22Rv1 (cell line): ENCODE measurements at regions not wholly inside any gene's neighbourhood (a gene's known extent, or its start where the extent isn't known, plus 50 kb on each side); places are given as distances from the start of the nearest gene placed in this dataset.

Experiments used
- H3K27ac ChIP-seq: fragments of 450-650 bp; 2 replicates; pipeline ENCODE4 v1.5.1; 2017
- ZFX ChIP-seq: fragments of 450-650 bp; IDR thresholded peaks from 2 replicates; pipeline ENCODE4 v1.6.1; 2017; ENCODE audit warnings: antibody characterized with exemption, borderline replicate concordance
- TF ChIP-seq, protein P1 (sequence below): fragments of 450-650 bp; IDR thresholded peaks from 2 replicates; pipeline ENCODE4 v1.5.1; 2017; ENCODE audit warnings: mild to moderate bottlenecking

- TF ChIP-seq, protein P1, sequence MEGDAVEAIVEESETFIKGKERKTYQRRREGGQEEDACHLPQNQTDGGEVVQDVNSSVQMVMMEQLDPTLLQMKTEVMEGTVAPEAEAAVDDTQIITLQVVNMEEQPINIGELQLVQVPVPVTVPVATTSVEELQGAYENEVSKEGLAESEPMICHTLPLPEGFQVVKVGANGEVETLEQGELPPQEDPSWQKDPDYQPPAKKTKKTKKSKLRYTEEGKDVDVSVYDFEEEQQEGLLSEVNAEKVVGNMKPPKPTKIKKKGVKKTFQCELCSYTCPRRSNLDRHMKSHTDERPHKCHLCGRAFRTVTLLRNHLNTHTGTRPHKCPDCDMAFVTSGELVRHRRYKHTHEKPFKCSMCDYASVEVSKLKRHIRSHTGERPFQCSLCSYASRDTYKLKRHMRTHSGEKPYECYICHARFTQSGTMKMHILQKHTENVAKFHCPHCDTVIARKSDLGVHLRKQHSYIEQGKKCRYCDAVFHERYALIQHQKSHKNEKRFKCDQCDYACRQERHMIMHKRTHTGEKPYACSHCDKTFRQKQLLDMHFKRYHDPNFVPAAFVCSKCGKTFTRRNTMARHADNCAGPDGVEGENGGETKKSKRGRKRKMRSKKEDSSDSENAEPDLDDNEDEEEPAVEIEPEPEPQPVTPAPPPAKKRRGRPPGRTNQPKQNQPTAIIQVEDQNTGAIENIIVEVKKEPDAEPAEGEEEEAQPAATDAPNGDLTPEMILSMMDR = no peak
- TF ChIP-seq ZFX = no peak
- no peak overlapping the region for H3K27ac ChIP-seq
Measured at GRCh38 chr13:40452038-40452666, 214.3 kb downstream of the FOXO1 start.

- no peak overlapping the region for H3K27ac ChIP-seq
- TF ChIP-seq, protein P1 = no peak
- TF ChIP-seq ZFX = no peak
Measured at GRCh38 chr13:40452741-40453334, 213.6 kb downstream of the FOXO1 start.

GRCh38 chr13:40453351-40454021 is 213.0 kb downstream of the FOXO1 start:
- TF ChIP-seq, protein P1 = no peak
- no peak for TF ChIP-seq ZFX
- H3K27ac ChIP-seq = no peak overlapping the region

GRCh38 chr13:40456397-40456953 is 210.0 kb downstream of the FOXO1 start:
- H3K27ac ChIP-seq = no peak overlapping the region
- TF ChIP-seq, protein P1 = no peak
- TF ChIP-seq ZFX = no peak

DNA sequence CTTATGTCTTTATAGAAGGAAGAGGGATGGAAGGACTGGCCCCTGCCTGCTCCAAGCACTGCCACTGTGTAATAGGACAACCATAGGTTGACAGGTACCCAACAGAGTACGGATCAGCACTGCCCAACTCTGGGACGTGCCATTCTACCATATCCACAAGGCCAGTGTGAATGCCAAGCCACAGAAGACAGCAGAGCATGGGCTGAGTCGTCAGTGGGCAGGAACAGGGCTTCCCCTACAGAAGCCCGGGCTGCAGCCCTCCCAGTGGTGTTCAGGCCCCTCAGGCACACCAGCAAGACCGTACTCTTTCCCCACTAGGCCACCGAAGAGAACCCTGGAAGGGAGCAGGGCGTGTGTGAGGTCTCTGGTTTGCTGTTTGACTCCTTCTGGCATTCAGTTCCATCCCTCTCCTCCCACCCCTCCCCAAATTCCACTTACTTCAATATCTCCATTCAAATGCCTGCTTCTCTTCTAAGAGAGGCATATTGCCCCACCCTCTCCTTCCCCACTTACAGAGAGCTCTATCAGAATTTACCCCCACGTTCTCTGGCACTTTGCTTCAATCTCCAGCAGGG is 209.4 kb downstream of the FOXO1 start:
- TF ChIP-seq ZFX = no peak
- TF ChIP-seq, protein P1 = no peak
- H3K27ac ChIP-seq = no peak overlapping the region

- no peak overlapping the region for H3K27ac ChIP-seq
- TF ChIP-seq, protein P1 = no peak
- TF ChIP-seq ZFX = no peak
Measured at GRCh38 chr13:40457929-40458719, 208.3 kb downstream of the FOXO1 start.
